RKO (cell line): ENCODE measurements at regions not wholly inside any gene's neighbourhood (a gene's known extent, or its start where the extent isn't known, plus 50 kb on each side); places are given as distances from the start of the nearest gene placed in this dataset.
"Not testable (repeated sequence)": the region's sequence is repeated elsewhere in the genome, so short reads cannot be mapped to it uniquely, and the experiment has no call there.

Source experiments
- DNase-seq: peaks from one replicate; pipeline ENCODE4 v3.0.0-alpha.2; 2016; ENCODE audit warnings: low spot score

DNA sequence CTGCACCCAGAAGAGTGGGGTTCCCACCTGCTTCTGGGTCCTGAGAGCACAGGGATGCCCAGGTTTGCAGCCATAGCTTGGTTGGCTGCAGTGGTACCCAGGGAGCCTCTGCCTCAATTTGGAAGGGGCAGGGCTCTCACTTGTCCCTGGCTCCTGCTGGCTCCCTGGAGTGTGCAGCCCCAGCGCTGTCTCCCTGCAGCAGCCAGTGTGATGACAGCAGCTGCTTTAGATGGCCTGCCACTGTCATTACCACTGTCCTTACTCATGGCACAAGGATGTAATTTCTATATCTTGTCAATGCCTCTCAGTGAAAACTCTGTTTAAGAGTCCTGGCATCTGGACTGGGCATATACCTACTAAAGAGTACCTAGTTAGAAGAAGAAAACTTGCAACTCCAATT lies 250.9 kb downstream of the KIF20B start:
- DNase-seq, result no peak

DNA sequence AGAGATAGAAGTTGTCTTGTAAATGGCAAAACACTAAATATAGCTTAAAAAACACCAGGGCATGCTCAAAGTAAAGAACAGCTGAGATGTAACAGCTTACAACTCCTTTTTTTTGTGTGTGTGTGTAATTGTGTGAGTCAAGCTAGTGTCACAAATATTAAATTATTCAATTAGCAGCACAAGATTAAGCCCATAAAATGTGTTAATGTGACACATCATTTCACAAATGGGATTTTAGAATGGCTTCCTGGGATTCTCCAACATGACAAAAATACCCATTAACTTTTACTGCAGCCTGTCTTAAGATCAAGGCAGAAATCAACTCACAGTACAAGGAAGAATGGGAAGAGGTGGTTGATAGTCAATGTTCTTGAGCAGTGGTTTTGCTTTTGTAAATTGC lies 251.4 kb downstream of the KIF20B start:
- DNase-seq, result no peak

- DNase-seq, result no peak
Measured at GRCh38 chr10:89954061-89954460, 252.7 kb downstream of the KIF20B start.

DNA sequence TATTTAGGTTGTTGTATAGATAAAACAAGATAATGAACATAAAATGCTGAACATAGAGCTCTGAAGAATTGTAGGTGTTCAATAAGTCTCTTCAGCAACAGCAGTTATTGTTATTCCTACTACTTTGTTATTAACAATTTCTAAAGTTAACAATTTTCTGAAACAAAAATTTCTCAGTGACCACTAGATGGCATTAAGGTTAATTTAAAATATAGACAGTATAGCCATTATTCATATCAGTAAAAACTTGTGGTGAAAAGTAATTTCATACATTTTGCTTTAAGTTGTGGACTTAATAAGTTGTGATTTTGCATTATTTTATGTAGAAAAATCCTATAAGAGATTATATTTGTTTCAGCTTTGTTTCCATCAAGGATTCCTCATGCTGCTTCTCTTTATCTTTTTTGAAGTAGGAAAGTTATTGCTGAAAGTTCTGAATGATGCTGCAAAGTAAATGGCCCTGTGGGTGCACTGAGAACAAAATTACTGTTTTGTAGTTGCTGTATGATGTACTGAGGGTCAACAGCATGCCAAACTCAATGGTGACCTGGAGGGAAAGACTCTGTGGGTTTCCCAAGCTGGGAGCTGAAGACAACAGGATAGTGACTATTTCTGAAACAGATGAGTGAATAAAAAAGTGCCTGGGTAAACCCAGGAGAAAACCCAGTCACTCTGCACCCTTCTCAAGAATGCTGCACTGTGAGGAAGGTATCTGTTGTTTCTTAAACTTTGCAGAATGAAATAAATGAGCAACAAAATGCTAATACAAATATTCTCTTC lies 253.6 kb downstream of the KIF20B start:
- peak; percentile 27 for DNase-seq

DNA sequence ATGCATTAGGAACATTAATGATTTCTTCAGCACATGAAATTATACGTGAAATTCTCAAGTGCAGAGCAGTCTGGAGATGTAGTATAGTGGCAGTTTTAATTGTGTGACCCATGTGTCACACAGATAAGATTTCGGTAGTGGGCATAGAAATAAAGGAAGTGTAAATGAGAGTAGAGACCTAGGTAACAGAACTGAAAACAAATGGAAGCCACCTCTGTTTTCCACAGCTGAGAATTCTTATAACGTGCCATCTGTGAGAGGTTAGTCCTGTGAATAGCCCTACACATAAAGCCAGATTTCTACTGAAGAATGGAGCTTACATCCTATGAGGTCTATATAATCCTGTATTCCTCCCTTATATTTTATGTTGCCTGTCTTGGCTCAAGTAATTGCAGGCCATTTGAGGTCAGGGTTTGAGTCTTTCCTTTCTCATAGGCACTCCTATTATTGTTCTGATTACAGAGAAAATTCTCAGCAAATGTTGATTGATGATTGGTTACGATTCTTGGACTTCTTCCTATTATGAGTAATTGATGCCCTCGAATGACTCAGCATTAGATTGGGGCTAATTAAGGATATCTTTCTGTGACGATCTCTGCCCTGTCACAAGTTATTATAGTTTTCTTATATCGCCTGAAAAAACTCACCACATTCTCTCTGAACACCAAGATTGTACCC lies 258.2 kb downstream of the KIF20B start:
- no peak for DNase-seq

DNA sequence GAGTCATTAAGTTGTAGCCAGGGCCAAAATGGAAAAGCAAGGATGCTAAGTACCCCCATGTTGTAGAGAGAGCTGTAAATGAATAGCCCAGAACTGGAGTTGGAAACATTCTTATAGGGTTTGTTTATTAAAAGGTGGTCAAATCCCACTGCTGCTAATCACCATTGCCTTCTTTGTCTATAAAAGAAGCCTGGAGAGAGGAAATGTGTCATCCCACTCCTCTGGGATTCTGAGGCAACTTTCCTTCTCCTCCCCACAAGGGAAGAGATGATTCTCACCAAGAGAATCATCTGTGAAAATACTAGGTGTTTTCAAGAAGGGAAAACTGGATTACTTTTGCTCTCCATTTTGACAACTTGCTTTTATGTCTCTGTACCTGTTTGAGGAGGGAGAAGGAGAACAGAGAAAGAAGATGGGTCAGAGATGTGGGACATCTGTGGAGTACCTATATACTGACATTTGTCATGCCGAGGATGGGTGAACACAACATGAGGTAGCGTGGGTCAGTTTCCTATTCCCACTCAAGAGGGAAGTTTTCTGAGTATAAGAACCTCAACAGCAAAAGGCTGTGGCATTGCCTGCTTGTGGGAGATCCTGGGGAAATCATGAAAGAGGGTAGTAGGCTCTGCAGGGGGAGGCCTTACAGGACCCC lies 262.2 kb downstream of the KIF20B start:
- DNase-seq, result no peak

GRCh38 chr10:89966211-89966610 lies 264.8 kb downstream of the KIF20B start:
- DNase-seq, result no peak

- DNase-seq, result no peak
Measured at GRCh38 chr10:89973326-89973725, 271.9 kb downstream of the KIF20B start.

GRCh38 chr10:89975071-89975470 lies 273.7 kb downstream of the KIF20B start:
- DNase-seq, result no peak

GRCh38 chr10:89975771-89976170 lies 274.4 kb downstream of the KIF20B start:
- no peak for DNase-seq

DNA sequence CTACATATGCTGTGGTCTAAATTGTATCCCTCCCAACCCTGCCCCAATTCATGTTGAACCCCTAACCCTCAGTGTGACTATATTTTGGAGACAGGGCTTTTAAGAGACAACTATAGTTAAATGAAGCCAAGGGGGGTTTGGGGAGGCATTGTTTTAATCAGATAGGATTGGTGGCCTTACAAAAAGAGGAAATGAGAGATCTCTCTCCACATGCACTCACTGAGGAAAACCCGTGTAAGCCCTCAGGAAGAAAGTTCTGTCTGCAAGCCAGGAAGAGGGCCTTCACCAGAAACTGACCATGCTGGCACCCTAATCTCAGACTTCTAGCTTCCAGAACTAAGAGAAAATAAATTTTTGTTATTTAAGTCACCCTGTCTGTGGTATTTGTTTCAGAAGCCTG lies 276.7 kb downstream of the KIF20B start:
- DNase-seq, result no peak

DNA sequence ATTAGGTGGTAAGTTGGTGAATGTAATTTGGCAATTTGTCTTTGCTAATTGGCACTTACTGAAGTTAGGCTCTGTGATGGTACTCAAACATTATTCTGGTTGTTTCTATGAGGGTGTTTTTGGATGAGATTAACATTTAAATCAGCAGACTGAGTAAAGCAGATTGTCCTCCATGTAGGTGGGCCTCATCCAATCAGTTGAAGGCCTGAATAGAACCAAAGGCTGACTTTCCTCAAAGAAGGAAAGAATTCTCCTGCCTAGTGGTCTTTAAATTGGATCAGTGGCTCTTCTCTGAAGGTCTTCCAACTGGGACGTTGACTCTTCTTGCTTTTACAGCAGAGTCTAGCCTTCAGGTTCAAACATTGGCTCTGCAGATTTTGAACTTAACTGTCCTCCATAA lies 278.3 kb downstream of the KIF20B start:
- DNase-seq, result no peak

- DNase-seq, result no peak
Measured at GRCh38 chr10:89980166-89980565, 278.8 kb downstream of the KIF20B start.

- no peak for DNase-seq
Measured at GRCh38 chr10:89981891-89982290, 280.5 kb downstream of the KIF20B start.

- DNase-seq, result no peak
Measured at GRCh38 chr10:89985446-89985845, 284.1 kb downstream of the KIF20B start.

- not testable (repeated sequence) for DNase-seq
Measured at GRCh38 chr10:89988361-89988760, 287.0 kb downstream of the KIF20B start.

GRCh38 chr10:89992575-89992974 lies 291.2 kb downstream of the KIF20B start:
- no peak for DNase-seq

- DNase-seq, result peak; percentile 35
Measured at GRCh38 chr10:90007226-90007625, 305.8 kb downstream of the KIF20B start.

GRCh38 chr10:90011281-90011680 lies 309.9 kb downstream of the KIF20B start:
- not testable (repeated sequence) for DNase-seq

DNA sequence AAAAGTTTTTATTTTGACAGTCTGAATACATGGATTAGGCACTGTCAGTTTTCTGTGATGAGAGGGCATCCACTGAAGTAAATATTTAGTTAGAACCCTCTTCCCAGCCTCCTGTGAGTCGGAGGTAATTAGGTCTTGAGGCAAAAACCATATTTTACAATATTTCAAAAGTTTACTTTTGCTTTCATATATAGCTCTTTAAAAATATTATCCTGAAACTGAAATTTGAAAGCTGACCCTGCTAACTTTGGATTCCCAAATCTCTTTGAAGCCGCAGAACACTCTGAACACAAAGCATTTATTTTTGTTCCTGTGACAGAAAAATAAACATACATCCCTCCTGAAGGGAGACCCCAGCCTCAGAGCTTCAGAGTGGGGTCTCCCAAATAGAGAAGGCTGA lies 317.4 kb downstream of the KIF20B start:
- no peak for DNase-seq

DNA sequence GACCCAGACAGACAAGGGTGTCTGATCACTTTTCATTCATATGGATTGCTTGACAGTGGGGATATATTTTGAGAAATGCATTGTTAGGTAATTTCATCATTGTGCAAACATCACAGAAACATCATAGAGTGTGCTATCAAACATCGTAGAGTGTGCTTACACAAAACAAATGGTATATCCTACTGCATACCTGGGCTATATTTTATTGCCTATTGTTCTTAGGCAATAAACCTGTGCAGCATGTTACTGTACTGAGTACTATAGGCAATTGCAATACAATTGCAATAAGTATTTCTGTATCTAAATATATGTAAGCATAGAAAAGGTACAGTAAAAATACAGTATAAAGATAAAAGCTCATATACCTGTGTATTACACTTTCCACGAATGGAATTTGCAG lies 319.1 kb downstream of the KIF20B start:
- no peak for DNase-seq

- DNase-seq, result no peak
Measured at GRCh38 chr10:90023950-90024349, 322.6 kb downstream of the KIF20B start.

GRCh38 chr10:90028312-90028711 lies 326.9 kb downstream of the KIF20B start:
- DNase-seq, result no peak
